Activated B cell treated with CpG ODN at 0.5 μM for 24 hours (primary cell): ENCODE measurements at regions not wholly inside any gene's neighbourhood (a gene's known extent, or its start where the extent isn't known, plus 50 kb on each side); places are given as distances from the start of the nearest gene placed in this dataset.

Experiments used
- ATAC-seq: fragments of 200-7000 bp; cut with Tn5 transposase; one replicate; pipeline ENCODE4 v1.10.0; 2021; ENCODE audit warnings: low read depth, mild to moderate bottlenecking, moderate library complexity
- CTCF ChIA-PET: fragments of 350-600 bp; sonication (Branson Sonifier 250); formaldehyde crosslinking; loops from one replicate; lab custom pipeline; 2021; ENCODE audit warnings: antibody characterized with exemption; lab: Charles Lee
- POLR2A ChIA-PET: fragments of 350-600 bp; sonication (Branson Sonifier 250); formaldehyde crosslinking; loops from one replicate; lab custom pipeline; 2021; ENCODE audit warnings: antibody characterized with exemption; lab: Charles Lee
- DNase-seq: peaks from one replicate; pipeline ENCODE4 v3.0.0; 2022
- H3K27ac Mint-ChIP-seq: one replicate; pipeline ENCODE4 v1.8.0; 2020; ENCODE audit warnings: mixed read lengths
- H3K27me3 Mint-ChIP-seq: one replicate; pipeline ENCODE4 v1.8.0; 2021; ENCODE audit warnings: mixed read lengths
- H3K36me3 Mint-ChIP-seq: one replicate; pipeline ENCODE4 v1.8.0; 2021; ENCODE audit warnings: low read depth, mixed read lengths
- H3K4me1 Mint-ChIP-seq: one replicate; pipeline ENCODE4 v1.8.0; 2021; ENCODE audit warnings: mixed read lengths
- H3K4me3 Mint-ChIP-seq: one replicate; pipeline ENCODE4 v1.8.0; 2020; ENCODE audit warnings: mild to moderate bottlenecking, mixed read lengths
- H3K9me3 Mint-ChIP-seq: one replicate; pipeline ENCODE4 v1.8.0; 2020; ENCODE audit warnings: mixed read lengths
- intact Hi-C: fragments of 100-400 bp; cut with micrococcal nuclease; formaldehyde crosslinking; loops from one replicate; pipeline ENCODE4 v1.15.1; 2024
- TF ChIP-seq, protein P1 (sequence below): fragments of 200-600 bp; IDR thresholded peaks from one replicate; pipeline ENCODE4 v1.8.0; 2022; ENCODE audit warnings: antibody characterized with exemption, mild to moderate bottlenecking

- H3K4me3 Mint-ChIP-seq, result no peak overlapping the region
- no peak overlapping the region for H3K27ac Mint-ChIP-seq
- POLR2A ChIA-PET, result no interaction called here
- no peak for DNase-seq
- no peak for ATAC-seq
- TF ChIP-seq, protein P1, sequence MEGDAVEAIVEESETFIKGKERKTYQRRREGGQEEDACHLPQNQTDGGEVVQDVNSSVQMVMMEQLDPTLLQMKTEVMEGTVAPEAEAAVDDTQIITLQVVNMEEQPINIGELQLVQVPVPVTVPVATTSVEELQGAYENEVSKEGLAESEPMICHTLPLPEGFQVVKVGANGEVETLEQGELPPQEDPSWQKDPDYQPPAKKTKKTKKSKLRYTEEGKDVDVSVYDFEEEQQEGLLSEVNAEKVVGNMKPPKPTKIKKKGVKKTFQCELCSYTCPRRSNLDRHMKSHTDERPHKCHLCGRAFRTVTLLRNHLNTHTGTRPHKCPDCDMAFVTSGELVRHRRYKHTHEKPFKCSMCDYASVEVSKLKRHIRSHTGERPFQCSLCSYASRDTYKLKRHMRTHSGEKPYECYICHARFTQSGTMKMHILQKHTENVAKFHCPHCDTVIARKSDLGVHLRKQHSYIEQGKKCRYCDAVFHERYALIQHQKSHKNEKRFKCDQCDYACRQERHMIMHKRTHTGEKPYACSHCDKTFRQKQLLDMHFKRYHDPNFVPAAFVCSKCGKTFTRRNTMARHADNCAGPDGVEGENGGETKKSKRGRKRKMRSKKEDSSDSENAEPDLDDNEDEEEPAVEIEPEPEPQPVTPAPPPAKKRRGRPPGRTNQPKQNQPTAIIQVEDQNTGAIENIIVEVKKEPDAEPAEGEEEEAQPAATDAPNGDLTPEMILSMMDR, result no peak
- no peaks in the 10 kb centered on the region for H3K36me3 Mint-ChIP-seq
- H3K27me3 Mint-ChIP-seq, result peaks cover 12% of the 10 kb centered on the region
- no peaks in the 10 kb centered on the region for H3K4me1 Mint-ChIP-seq
- no peaks in the 10 kb centered on the region for H3K9me3 Mint-ChIP-seq
- CTCF ChIA-PET, result no interaction called here
- intact Hi-C loops, result no loop called here
Measured at GRCh38 chr2:177074099-177074710, 138.4 kb upstream of the HNRNPA3 start.

- intact Hi-C loops, result no loop called here
- CTCF ChIA-PET, result no interaction called here
- TF ChIP-seq, protein P1, result no peak
- Mint-ChIP-seq H3K36me3 (no peaks in the 10 kb centered on the region), H3K27me3 (peaks cover 9% of the 10 kb centered on the region), H3K4me3 (no peak overlapping the region), H3K9me3 (no peaks in the 10 kb centered on the region), H3K4me1 (no peaks in the 10 kb centered on the region), H3K27ac (no peak overlapping the region)
- POLR2A ChIA-PET, result no interaction called here
- ATAC-seq (no peak), DNase-seq (no peak)
Measured at GRCh38 chr2:177075254-177075653, 137.3 kb upstream of the HNRNPA3 start.

- H3K9me3 Mint-ChIP-seq, result no peaks in the 10 kb centered on the region
- no peaks in the 10 kb centered on the region for H3K36me3 Mint-ChIP-seq
- CTCF ChIA-PET, result no interaction called here
- no peak for ATAC-seq
- no peak for DNase-seq
- intact Hi-C loops, result no loop called here
- TF ChIP-seq, protein P1, result no peak
- POLR2A ChIA-PET, result no interaction called here
- H3K4me1 Mint-ChIP-seq, result no peaks in the 10 kb centered on the region
- H3K27me3 Mint-ChIP-seq, result peaks cover 9% of the 10 kb centered on the region
- no peak overlapping the region for H3K4me3 Mint-ChIP-seq
- H3K27ac Mint-ChIP-seq, result no peak overlapping the region
Measured at GRCh38 chr2:177076636-177077179, 135.9 kb upstream of the HNRNPA3 start.

DNA sequence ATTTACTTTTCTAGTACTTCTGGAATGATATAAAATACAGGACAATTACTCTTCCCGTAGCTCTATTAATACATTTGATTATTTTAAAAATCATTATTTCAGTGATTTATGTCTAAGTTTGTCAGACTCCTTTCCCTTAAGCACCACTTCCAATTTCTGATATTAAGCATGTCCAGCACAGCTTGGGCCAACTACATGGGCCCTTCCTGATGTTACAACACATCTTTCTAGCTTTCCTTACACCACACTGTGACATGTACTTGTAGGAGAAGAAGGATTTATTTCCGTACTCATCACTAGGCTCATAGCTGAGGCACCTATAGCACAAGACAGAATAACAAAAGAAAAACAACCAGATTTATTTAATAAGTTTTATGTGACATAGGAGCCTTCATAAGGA, 134.8 kb upstream of the HNRNPA3 start:
- Mint-ChIP-seq H3K9me3 (no peaks in the 10 kb centered on the region), H3K36me3 (no peaks in the 10 kb centered on the region), H3K4me1 (no peaks in the 10 kb centered on the region), H3K4me3 (no peak overlapping the region), H3K27ac (no peak overlapping the region), H3K27me3 (peaks cover 6% of the 10 kb centered on the region)
- intact Hi-C loops, result no loop called here
- TF ChIP-seq, protein P1, result no peak
- CTCF ChIA-PET, result interaction anchor here (0.5 kb wide), 1 partner anchor 19 kb away, joined by 3 read pairs; no protein-coding TSS in a partner anchor
- DNase-seq (no peak), ATAC-seq (no peak)
- POLR2A ChIA-PET, result no interaction called here

DNA sequence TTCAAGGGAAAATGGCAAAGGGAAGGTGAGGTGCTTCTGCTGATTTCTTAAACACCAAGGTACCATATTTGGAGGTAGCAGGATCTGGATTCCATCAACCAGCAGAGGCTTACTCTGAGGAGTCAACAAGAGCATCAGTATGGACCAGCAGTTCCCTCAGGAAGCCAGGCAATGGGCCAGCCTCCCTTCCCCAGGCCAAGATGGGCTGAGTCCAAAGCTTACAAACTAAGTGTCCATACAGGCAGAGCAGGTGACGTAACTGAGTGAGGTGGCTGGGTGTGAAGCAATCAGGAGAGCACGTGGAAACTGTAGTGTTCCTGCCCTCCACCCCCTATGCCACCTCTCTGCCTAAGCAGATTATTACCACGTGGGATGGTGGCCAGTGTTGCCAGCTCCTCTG, 134.2 kb upstream of the HNRNPA3 start:
- TF ChIP-seq, protein P1, result no peak
- POLR2A ChIA-PET, result no interaction called here
- intact Hi-C loops, result no loop called here
- no peaks in the 10 kb centered on the region for H3K9me3 Mint-ChIP-seq
- ATAC-seq (no peak), DNase-seq (no peak)
- H3K36me3 Mint-ChIP-seq, result no peaks in the 10 kb centered on the region
- no peak overlapping the region for H3K27ac Mint-ChIP-seq
- H3K4me3 Mint-ChIP-seq, result no peak overlapping the region
- CTCF ChIA-PET, result no interaction called here
- peaks cover 4% of the 10 kb centered on the region for H3K27me3 Mint-ChIP-seq
- H3K4me1 Mint-ChIP-seq, result no peaks in the 10 kb centered on the region
